ENCODE measurements at regions not wholly inside any gene's neighbourhood (a gene's known extent, or its start where the extent isn't known, plus 50 kb on each side); places are given as distances from the start of the nearest gene placed in this dataset.

- Histone ChIP-seq H3K36me3 (no peaks in the 10 kb centered on the region), H3K4me3 (no peak overlapping the region), H3K9me3 (no peaks in the 10 kb centered on the region), H3K27ac (no peak overlapping the region), H3K27me3 (no peaks in the 10 kb centered on the region), H3K4me1 (no peaks in the 10 kb centered on the region)
- TF ChIP-seq CTCF (IDR thresholded peaks at IDR 0.05), result no peak
- no peak for TF ChIP-seq POLR2A (IDR thresholded peaks at IDR 0.05)
- intact Hi-C loops (cut with DNase I; ENCODE audit: low total_unique reads), result no loop called here
- DNase-seq, result no peak
Measured at GRCh38 chr1:115225993-115226685, 111.9 kb downstream of the NGF start.

GRCh38 chr1:115224636-115225035 is 113.4 kb downstream of the NGF start:
- no peak for DNase-seq
- Histone ChIP-seq H3K4me1 (no peaks in the 10 kb centered on the region), H3K27me3 (no peaks in the 10 kb centered on the region), H3K9me3 (no peaks in the 10 kb centered on the region), H3K27ac (no peak overlapping the region), H3K4me3 (no peak overlapping the region), H3K36me3 (no peaks in the 10 kb centered on the region)
- TF ChIP-seq POLR2A (IDR thresholded peaks at IDR 0.05) (no peak), CTCF (IDR thresholded peaks at IDR 0.05) (no peak)
- intact Hi-C loops (cut with DNase I; ENCODE audit: low total_unique reads), result no loop called here

DNA sequence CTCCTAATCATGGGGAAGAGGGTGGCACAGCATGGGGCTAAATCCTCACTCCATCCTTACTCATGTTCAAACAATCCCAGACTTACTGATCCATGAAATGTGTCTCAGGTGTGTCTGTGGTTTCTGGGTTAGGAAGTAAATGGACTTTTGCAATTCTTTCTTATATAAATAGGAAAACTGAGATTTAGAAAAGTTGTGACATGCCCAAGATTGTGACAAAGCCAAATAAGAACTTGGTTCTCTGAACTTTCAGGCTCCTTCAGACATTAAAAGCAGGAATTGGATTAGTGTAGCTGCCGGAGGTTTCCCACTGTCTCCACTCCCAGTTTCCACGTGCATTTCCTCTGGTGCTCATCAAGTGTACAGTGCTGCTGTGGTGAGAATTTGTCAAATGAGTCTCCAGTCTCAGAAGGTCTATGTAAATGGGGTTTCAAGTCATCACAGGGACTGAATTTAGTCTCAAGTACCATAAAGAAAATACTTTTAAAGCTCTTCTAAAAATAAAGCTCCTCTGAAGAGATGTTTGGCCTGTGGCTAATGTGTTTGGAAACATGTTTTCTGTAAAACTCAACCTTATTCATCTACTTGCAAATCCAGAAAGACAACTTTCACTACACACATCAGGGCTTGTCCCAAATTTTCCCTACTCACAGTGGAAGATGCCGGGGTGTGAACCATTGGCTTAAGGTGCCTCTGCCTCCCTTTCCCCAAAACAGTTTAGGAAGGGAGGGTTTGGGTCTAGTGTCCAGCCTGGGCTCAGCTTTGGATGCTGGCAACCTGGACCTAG is 115.2 kb downstream of the NGF start:
- H3K4me3 ChIP-seq, result no peak overlapping the region
- H3K27ac ChIP-seq, result no peak overlapping the region
- H3K4me1 ChIP-seq, result no peaks in the 10 kb centered on the region
- no peak for TF ChIP-seq CTCF (IDR thresholded peaks at IDR 0.05)
- no peak for TF ChIP-seq POLR2A (IDR thresholded peaks at IDR 0.05)
- no peaks in the 10 kb centered on the region for H3K36me3 ChIP-seq
- no peaks in the 10 kb centered on the region for H3K27me3 ChIP-seq
- no peak for DNase-seq
- intact Hi-C loops (cut with DNase I; ENCODE audit: low total_unique reads), result no loop called here
- no peaks in the 10 kb centered on the region for H3K9me3 ChIP-seq

DNA sequence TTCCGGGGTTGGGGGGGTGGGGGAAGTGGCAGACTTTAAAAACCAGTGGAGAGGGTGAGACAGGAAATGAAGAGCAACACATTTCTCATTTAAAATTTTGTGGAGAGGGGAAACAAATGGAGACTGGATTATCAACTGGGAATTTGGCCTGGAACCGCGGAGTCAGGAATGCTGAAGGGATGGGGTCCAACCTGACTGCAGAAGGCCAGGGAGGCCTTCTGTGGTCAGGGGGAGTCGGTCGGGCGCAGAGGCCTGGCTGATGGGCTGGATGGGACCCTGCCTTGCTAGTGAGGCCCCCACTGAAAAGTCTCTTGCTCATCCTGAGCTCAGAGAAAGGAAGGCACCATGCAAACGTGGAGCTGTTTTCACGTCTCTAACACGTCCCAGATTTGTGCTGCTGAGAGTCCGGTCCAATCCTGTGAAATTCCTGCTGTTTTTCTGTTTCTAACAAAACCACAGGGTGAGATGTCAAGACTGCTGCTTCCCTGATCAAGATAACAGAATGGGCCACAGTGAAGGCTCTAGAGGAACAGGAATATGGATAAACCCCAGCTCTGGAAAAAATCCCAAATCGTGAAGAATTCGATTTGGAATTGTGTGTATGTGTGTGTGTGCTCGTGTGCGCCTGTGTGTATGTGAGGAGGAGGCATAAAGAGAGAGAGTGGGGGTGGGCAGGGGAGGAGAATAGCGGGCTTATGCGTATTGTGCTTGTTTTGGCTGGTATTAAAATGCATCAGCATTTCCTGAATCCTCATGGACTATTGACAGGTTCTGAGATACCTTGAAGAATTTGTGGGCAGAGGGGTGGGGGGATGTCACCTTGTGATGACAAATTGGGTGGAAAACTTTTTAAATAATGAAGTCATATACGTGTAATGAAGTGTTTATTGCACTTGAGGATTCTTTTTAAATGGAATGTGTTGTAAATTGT is 117.4 kb downstream of the NGF start:
- Histone ChIP-seq H3K4me1 (no peaks in the 10 kb centered on the region), H3K27me3 (no peaks in the 10 kb centered on the region), H3K4me3 (no peak overlapping the region), H3K27ac (peak overlapping the region; percentile 49 to 57), H3K9me3 (no peaks in the 10 kb centered on the region), H3K36me3 (no peaks in the 10 kb centered on the region)
- TF ChIP-seq CTCF (IDR thresholded peaks at IDR 0.05) (no peak), POLR2A (IDR thresholded peaks at IDR 0.05) (no peak)
- DNase-seq, result no peak
- intact Hi-C loops (cut with DNase I; ENCODE audit: low total_unique reads), result no loop called here

Data from uterus (tissue), 3 donors.